Uterus (tissue), 3 donors: ENCODE measurements at regions not wholly inside any gene's neighbourhood (a gene's known extent, or its start where the extent isn't known, plus 50 kb on each side); places are given as distances from the start of the nearest gene placed in this dataset.

Experiments used
- DNase-seq, 2 donors: peaks; one replicate each; pipeline ENCODE4 v3.0.0-alpha.2; 2019 to 2020
- H3K27ac ChIP-seq, 2 donors: fragments of 200-600 bp; sonication (generic); 1 replicate in 1 of 2; 2 replicates in 1 of 2; pipeline ENCODE4 v1.5.1; 2016 to 2018
- H3K27me3 ChIP-seq, 2 donors: fragments of 200-600 bp; sonication (generic); one replicate each; pipeline ENCODE4 v1.5.1; 2018 to 2019; ENCODE audit warnings: control low read depth in 1 of 2
- H3K36me3 ChIP-seq, 2 donors: fragments of 200-600 bp; sonication (generic); one replicate each; pipeline ENCODE4 v1.5.1; 2019; ENCODE audit warnings: control low read depth in 1 of 2
- H3K4me1 ChIP-seq, 2 donors: fragments of 200-600 bp; sonication (generic); one replicate each; pipeline ENCODE4 v1.5.1; 2018 to 2019; ENCODE audit warnings: control low read depth in 1 of 2
- H3K4me3 ChIP-seq, 2 donors: fragments of 200-600 bp; sonication (generic); 1 replicate in 1 of 2; 2 replicates in 1 of 2; pipeline ENCODE4 v1.5.1; 2018 to 2019; ENCODE audit warnings: mild to moderate bottlenecking in 1 of 2
- H3K9me3 ChIP-seq, 2 donors: fragments of 200-600 bp; sonication (generic); one replicate each; pipeline ENCODE4 v1.5.1; 2019; ENCODE audit warnings: control low read depth in 1 of 2
- CTCF ChIP-seq, 4 experiments: fragments of 200-600 bp in 2 of 4; fragments of 450-650 bp in 2 of 4; sonication (generic) in 2 of 4; IDR thresholded peaks; one replicate each; pipeline ENCODE4 v1.5.1; 2016 to 2019; ENCODE audit warnings: antibody characterized with exemption in 4 of 4, mild to moderate bottlenecking in 2 of 4, moderate library complexity in 1 of 4
- POLR2A ChIP-seq, 2 donors: fragments of 450-650 bp; IDR thresholded peaks; one replicate each; pipeline ENCODE4 v1.6.1; 2016; ENCODE audit warnings: antibody characterized with exemption in 2 of 2, mild to moderate bottlenecking in 1 of 2, moderate library complexity in 1 of 2
- intact Hi-C: fragments of 100-400 bp; cut with DNase I; formaldehyde crosslinking; loops from one replicate; pipeline ENCODE4 v1.15.1; 2023; ENCODE audit warnings: low total_unique reads
- donor health status: DM: yes; HTN: yes; CAD: no.

- no peak for DNase-seq
- no peaks in the 10 kb centered on the region for H3K4me1 ChIP-seq
- H3K27ac ChIP-seq = no peak overlapping the region
- H3K36me3 ChIP-seq = no peaks in the 10 kb centered on the region
- H3K9me3 ChIP-seq = no peaks in the 10 kb centered on the region
- peaks cover 0 to 3% of the 10 kb centered on the region in 2 donors for H3K27me3 ChIP-seq
- TF ChIP-seq POLR2A (IDR thresholded peaks at IDR 0.05) = no peak
- no peak for TF ChIP-seq CTCF (IDR thresholded peaks at IDR 0.05)
- H3K4me3 ChIP-seq = no peak overlapping the region
- intact Hi-C loops = no loop called here
Measured at GRCh38 chr3:145952536-145952935, 208.4 kb downstream of the PLOD2 start.

- Histone ChIP-seq H3K9me3 (no peaks in the 10 kb centered on the region), H3K4me1 (no peaks in the 10 kb centered on the region), H3K27me3 (peaks cover 0 to 3% of the 10 kb centered on the region in 2 donors), H3K27ac (no peak overlapping the region), H3K4me3 (no peak overlapping the region), H3K36me3 (no peaks in the 10 kb centered on the region)
- intact Hi-C loops = no loop called here
- TF ChIP-seq CTCF (IDR thresholded peaks at IDR 0.05) (no peak), POLR2A (IDR thresholded peaks at IDR 0.05) (no peak)
- DNase-seq = no peak
Measured at GRCh38 chr3:145953316-145953715, 207.7 kb downstream of the PLOD2 start.

DNA sequence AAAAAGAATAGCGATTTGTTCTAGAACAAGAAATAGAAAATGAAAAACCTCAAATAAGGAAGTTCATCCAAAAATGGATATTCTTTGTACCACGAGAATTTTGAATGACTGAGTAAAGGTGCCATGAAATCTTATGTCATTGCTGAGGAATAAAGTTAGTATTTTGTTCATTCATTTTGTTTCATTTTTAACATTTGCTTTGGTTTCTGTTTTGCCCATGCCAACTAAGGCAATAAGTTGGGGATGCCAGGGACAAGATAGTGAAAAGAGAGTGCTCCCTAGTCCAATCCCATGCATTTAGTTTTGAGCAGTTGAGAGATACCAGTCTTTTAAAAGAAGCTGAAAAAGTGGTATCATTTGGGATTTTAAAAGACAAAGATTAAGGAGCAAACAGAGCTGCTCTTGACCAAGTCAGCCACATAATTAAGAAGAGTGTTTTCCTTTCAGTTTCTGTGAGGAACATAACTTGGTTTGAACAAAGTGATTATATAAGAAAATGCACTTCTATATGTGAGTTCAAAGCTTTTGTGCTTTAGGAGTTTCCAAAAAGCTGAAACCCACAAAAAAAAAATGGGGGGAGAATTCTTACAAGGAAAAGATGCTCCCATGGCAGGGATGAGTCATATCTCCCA lies 201.4 kb downstream of the PLOD2 start:
- no peak overlapping the region for H3K27ac ChIP-seq
- intact Hi-C loops = no loop called here
- TF ChIP-seq CTCF (IDR thresholded peaks at IDR 0.05) (no peak), POLR2A (IDR thresholded peaks at IDR 0.05) (no peak)

GRCh38 chr3:145963111-145963510 lies 197.9 kb downstream of the PLOD2 start:
- Histone ChIP-seq H3K27ac (no peak overlapping the region), H3K4me1 (no peaks in the 10 kb centered on the region), H3K36me3 (no peaks in the 10 kb centered on the region), H3K9me3 (no peaks in the 10 kb centered on the region), H3K27me3 (no peaks in the 10 kb centered on the region), H3K4me3 (no peak overlapping the region)
- TF ChIP-seq POLR2A (IDR thresholded peaks at IDR 0.05) (no peak), CTCF (IDR thresholded peaks at IDR 0.05) (no peak)
- DNase-seq = no peak
- intact Hi-C loops = no loop called here

More for the DNA sequence above, 201.4 kb downstream of the PLOD2 start:
- H3K4me1 ChIP-seq = no peaks in the 10 kb centered on the region
- DNase-seq = no peak
- H3K9me3 ChIP-seq = no peaks in the 10 kb centered on the region
- H3K4me3 ChIP-seq = no peak overlapping the region
- H3K27me3 ChIP-seq = peaks cover 0 to 3% of the 10 kb centered on the region in 2 donors
- H3K36me3 ChIP-seq = no peaks in the 10 kb centered on the region

DNA sequence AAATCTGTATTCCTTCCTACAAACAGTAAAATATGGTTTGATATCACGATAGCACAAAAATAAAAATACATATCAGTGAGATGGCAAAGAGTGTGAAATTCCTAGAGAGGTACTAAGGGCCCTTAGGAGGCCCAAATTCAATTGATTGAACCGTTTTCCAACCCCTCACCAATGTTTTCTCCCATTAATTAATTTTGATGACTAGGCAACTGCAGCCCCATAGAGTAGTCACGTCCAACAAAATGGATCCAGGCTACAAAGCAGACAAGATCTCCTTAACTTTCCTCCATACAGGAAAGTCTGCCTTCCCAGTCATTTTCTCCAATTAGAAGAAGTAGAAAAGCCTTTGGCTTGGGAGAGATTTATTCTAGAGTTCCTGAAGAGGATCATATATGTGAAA lies 193.9 kb downstream of the PLOD2 start:
- intact Hi-C loops = no loop called here
- TF ChIP-seq CTCF (IDR thresholded peaks at IDR 0.05) = no peak
- TF ChIP-seq POLR2A (IDR thresholded peaks at IDR 0.05) = no peak
- no peaks in the 10 kb centered on the region for H3K4me1 ChIP-seq

More for the DNA sequence above, 193.9 kb downstream of the PLOD2 start:
- Histone ChIP-seq H3K9me3 (no peaks in the 10 kb centered on the region), H3K27me3 (no peaks in the 10 kb centered on the region), H3K4me3 (no peak overlapping the region), H3K27ac (no peak overlapping the region), H3K36me3 (no peaks in the 10 kb centered on the region)
- no peak for DNase-seq
